Activated CD4-positive, alpha-beta T cell treated with anti-CD3 and anti-CD28 coated beads for 48 hours (primary cell): ENCODE measurements at regions not wholly inside any gene's neighbourhood (a gene's known extent, or its start where the extent isn't known, plus 50 kb on each side); places are given as distances from the start of the nearest gene placed in this dataset.
"Not testable (repeated sequence)": the region's sequence is repeated elsewhere in the genome, so short reads cannot be mapped to it uniquely, and the experiment has no call there.

Experiments
- DNase-seq: peaks from one replicate; pipeline ENCODE4 v3.0.0-alpha.2; 2020

GRCh38 chr1:14320986-14321385 is 277.5 kb upstream of the KAZN start:
- DNase-seq, result no peak

- DNase-seq, result no peak
Observed at GRCh38 chr1:14321422-14321821, 277.1 kb upstream of the KAZN start.

- DNase-seq, result no peak
Observed at GRCh38 chr1:14323568-14324247, 274.8 kb upstream of the KAZN start.

GRCh38 chr1:14324248-14324630 is 274.2 kb upstream of the KAZN start:
- no peak for DNase-seq

- DNase-seq, result no peak
Observed at GRCh38 chr1:14326857-14327256, 271.6 kb upstream of the KAZN start.

GRCh38 chr1:14328685-14329084 is 269.8 kb upstream of the KAZN start:
- no peak for DNase-seq

GRCh38 chr1:14332158-14332557 is 266.3 kb upstream of the KAZN start:
- no peak for DNase-seq

- DNase-seq, result peak; percentile 9
Observed at GRCh38 chr1:14334336-14335176, 263.9 kb upstream of the KAZN start.

GRCh38 chr1:14338509-14338908 is 260.0 kb upstream of the KAZN start:
- DNase-seq, result no peak

- DNase-seq, result no peak
Observed at GRCh38 chr1:14339288-14339687, 259.2 kb upstream of the KAZN start.

GRCh38 chr1:14340002-14340785 is 258.3 kb upstream of the KAZN start:
- DNase-seq, result no peak

- no peak for DNase-seq
Observed at GRCh38 chr1:14341147-14341546, 257.3 kb upstream of the KAZN start.

- no peak for DNase-seq
Observed at GRCh38 chr1:14345946-14346550, 252.4 kb upstream of the KAZN start.

GRCh38 chr1:14347186-14347585 is 251.3 kb upstream of the KAZN start:
- DNase-seq, result no peak

GRCh38 chr1:14347776-14348175 is 250.7 kb upstream of the KAZN start:
- no peak for DNase-seq

GRCh38 chr1:14350197-14350596 is 248.3 kb upstream of the KAZN start:
- no peak for DNase-seq

GRCh38 chr1:14352897-14353296 is 245.6 kb upstream of the KAZN start:
- DNase-seq, result no peak

GRCh38 chr1:14361005-14361404 is 237.5 kb upstream of the KAZN start:
- DNase-seq, result not testable (repeated sequence)

GRCh38 chr1:14362331-14362730 is 236.2 kb upstream of the KAZN start:
- DNase-seq, result no peak

- no peak for DNase-seq
Observed at GRCh38 chr1:14363036-14363590, 235.4 kb upstream of the KAZN start.

- DNase-seq, result no peak
Observed at GRCh38 chr1:14363707-14364413, 234.6 kb upstream of the KAZN start.

- no peak for DNase-seq
Observed at GRCh38 chr1:14365301-14365988, 233.0 kb upstream of the KAZN start.
